Heart left ventricle (tissue), 16 donors: ENCODE measurements at regions not wholly inside any gene's neighbourhood (a gene's known extent, or its start where the extent isn't known, plus 50 kb on each side); places are given as distances from the start of the nearest gene placed in this dataset.

ENCODE experiments used
- ATAC-seq, 4 donors: fragments of 200-7000 bp; cut with Tn5 transposase; one replicate each; pipeline ENCODE4 v1.9.1; 2020 to 2022; ENCODE audit warnings: moderate library complexity in 4 of 4, mild to moderate bottlenecking in 3 of 4, moderate number of reproducible peaks in 1 of 4
- DNase-seq, 5 donors: peaks; one replicate each; pipeline ENCODE4 v3.0.0-alpha.2; 2020
- H3K27ac ChIP-seq, 12 donors: fragments of 200-600 bp; sonication (generic) in 4 of 12; one replicate each; pipeline versions ENCODE4 v1.5.0 to v1.8.0; 2016 to 2022; ENCODE audit warnings: mild to moderate bottlenecking in 2 of 12
- H3K27me3 ChIP-seq, 9 donors: fragments of 200-600 bp; sonication (generic) in 2 of 9; one replicate each; pipeline versions ENCODE4 v1.5.1 to v1.8.0; 2016 to 2022; ENCODE audit warnings: mild to moderate bottlenecking in 3 of 9
- H3K36me3 ChIP-seq, 9 donors: fragments of 200-600 bp; sonication (generic) in 2 of 9; one replicate each; pipeline versions ENCODE4 v1.5.0 to v1.8.0; 2018 to 2022; ENCODE audit warnings: mild to moderate bottlenecking in 2 of 9
- H3K4me1 ChIP-seq, 12 donors: fragments of 200-600 bp; sonication (generic) in 4 of 12; one replicate each; pipeline versions ENCODE4 v1.5.0 to v1.8.0; 2016 to 2022; ENCODE audit warnings: mild to moderate bottlenecking in 3 of 12
- H3K4me3 ChIP-seq, 12 donors: fragments of 200-600 bp; sonication (generic) in 4 of 12; one replicate each; pipeline versions ENCODE4 v1.5.0 to v1.8.0; 2017 to 2022; ENCODE audit warnings: mild to moderate bottlenecking in 9 of 12, moderate library complexity in 4 of 12
- H3K9me3 ChIP-seq, 12 donors: fragments of 200-600 bp; sonication (generic) in 4 of 12; one replicate each; pipeline versions ENCODE4 v1.5.0 to v1.8.0; 2016 to 2022; ENCODE audit warnings: mild to moderate bottlenecking in 1 of 12
- POLR2A ChIP-seq, 2 donors: fragments of 450-650 bp; IDR thresholded peaks; one replicate each; pipeline ENCODE4 v1.6.1; 2017; ENCODE audit warnings: antibody characterized with exemption in 2 of 2, mild to moderate bottlenecking in 2 of 2, moderate library complexity in 2 of 2
- WGBS, 4 donors: extraction: QIAGEN DNeasy Blood & Tissue Kit in 2 of 4; methylation state at CpG; one replicate each; pipeline versions ENCODE4 v1.1.5 to v1.1.7; 2013 to 2018; 5-methylcytosine and 5-hydroxymethylcytosine counted together
- intact Hi-C, 10 donors: fragments of 100-400 bp; cut with DNase I; formaldehyde crosslinking; loops; one replicate each; pipeline versions ENCODE4 v1.11.1 to v1.14.2; 2022
- TF ChIP-seq, protein P1 (sequence below), 12 donors: fragments of 200-600 bp; sonication (generic) in 4 of 12; IDR thresholded peaks; one replicate each; pipeline versions ENCODE4 v1.5.0 to v1.8.0; 2018 to 2022; ENCODE audit warnings: antibody characterized with exemption in 12 of 12, mild to moderate bottlenecking in 5 of 12
- donor health status: ischemic (EF 13 %, LVEDD 7.1; RV severe dilation, severe dysfunction).
- donor health status: healthy with polysubstance abuse.
- donor health status: DM: no; HTN: yes; CAD: no.
- donor health status: DM: no; HTN: no; CAD: no.
- donor health status: ischemic (EF 25% LVEDD 6.9; RV normal size, moderate dysfunction).
- donor health status: ischemic (EF 25% LVEDD 5.7; RV mildly dilated, moderate dysfunction).
- donor health status: healthy.
- donor health status: DM: yes; HTN: yes; CAD: no.
- donor health status: ischemic (EF 35%, LVEDD 5.7; RV mildly dilated, moderate dysfunction).
- donor health status: nonischemic (EF 11% LVEDD 7.7; RV severe dilation, severe dysfunction).
- donor health status: DM: yes; HTN: yes; CAD: no.
- donor health status: PGD.
- donor health status: ischemic (EF 29% LVEDD 5.4; RV normal size, mild dysfunction).
- donor health status: nonischemic (EF 23%, LVEDD 6.1; RV moderate dilation, normal function).

DNA sequence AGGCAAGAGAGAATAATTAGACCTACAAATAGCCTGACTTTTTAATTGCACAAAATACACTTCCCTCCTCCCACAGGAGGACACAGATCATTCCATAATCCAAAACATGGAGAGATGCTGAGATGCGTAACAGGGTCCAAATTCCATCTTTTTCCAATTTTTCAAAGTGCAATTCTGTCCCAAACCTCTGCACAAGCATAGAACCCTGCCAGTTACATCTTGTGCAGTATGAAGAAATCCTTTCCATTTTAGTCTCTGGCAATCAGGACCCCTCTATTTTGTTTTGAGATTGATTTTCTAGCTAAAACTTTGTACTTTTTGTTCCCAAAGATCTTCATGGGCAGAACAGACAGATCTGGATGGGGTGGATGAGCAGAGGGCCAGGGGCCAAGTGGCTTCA, 209.2 kb downstream of the B3GLCT start:
- H3K9me3 ChIP-seq = no peaks in the 10 kb centered on the region
- intact Hi-C loops = loop anchor here in 1 of 10 donors (5.0 kb wide), 1 partner anchor 177 kb away; no protein-coding TSS in a partner anchor
- no peak overlapping the region for H3K4me3 ChIP-seq
- DNase-seq (no peak), ATAC-seq (no peak)
- TF ChIP-seq, protein P1, sequence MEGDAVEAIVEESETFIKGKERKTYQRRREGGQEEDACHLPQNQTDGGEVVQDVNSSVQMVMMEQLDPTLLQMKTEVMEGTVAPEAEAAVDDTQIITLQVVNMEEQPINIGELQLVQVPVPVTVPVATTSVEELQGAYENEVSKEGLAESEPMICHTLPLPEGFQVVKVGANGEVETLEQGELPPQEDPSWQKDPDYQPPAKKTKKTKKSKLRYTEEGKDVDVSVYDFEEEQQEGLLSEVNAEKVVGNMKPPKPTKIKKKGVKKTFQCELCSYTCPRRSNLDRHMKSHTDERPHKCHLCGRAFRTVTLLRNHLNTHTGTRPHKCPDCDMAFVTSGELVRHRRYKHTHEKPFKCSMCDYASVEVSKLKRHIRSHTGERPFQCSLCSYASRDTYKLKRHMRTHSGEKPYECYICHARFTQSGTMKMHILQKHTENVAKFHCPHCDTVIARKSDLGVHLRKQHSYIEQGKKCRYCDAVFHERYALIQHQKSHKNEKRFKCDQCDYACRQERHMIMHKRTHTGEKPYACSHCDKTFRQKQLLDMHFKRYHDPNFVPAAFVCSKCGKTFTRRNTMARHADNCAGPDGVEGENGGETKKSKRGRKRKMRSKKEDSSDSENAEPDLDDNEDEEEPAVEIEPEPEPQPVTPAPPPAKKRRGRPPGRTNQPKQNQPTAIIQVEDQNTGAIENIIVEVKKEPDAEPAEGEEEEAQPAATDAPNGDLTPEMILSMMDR (IDR thresholded peaks at IDR 0.05) = no peak
- no peak for TF ChIP-seq POLR2A (IDR thresholded peaks at IDR 0.05)
- H3K27ac ChIP-seq = no peak overlapping the region
- peaks cover 0 to 5% (median 0%) of the 10 kb centered on the region in 9 donors for H3K27me3 ChIP-seq
- WGBS, 4 donors = 89 to 100% (median 96%) methylated on average over 1 of the region's 1 CpG
- no peaks in the 10 kb centered on the region for H3K36me3 ChIP-seq
- no peaks in the 10 kb centered on the region for H3K4me1 ChIP-seq

DNA sequence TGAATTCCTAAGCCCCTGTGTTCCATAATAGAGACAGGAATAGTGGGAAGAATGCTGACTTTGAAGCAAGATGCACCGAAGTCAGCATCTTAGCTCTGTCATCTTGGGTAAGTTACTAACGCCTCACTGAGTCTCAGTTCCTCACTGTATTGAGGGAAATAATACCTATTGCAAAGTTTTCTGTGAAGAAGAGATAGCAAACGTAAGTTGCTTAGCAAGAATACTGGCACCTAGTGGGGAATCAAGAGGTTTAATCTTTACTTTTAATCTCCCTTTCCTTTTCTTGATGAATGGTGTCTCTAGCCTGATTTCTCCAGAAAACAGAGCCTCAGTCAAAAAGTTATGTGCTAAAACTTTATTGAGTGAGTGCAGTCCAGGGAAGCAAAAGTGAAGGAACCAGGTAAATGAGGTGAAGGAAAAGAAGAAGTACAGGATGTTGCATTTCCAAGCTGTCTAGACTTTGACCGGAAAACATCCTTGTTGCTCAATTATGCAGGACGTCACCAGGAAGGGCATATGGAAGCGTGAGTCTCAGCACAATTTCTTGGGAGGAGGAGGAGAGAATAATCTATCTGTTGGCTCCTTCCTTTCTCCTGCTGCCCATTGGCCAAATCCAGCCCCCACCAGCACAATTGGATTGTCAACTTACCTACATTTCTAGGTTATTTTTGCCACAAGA, 210.0 kb downstream of the B3GLCT start:
- Histone ChIP-seq H3K27me3 (peaks cover 0 to 5% (median 0%) of the 10 kb centered on the region in 9 donors), H3K4me1 (no peaks in the 10 kb centered on the region), H3K9me3 (no peaks in the 10 kb centered on the region), H3K36me3 (no peaks in the 10 kb centered on the region), H3K4me3 (no peak overlapping the region), H3K27ac (no peak overlapping the region)
- no peak for ATAC-seq
- TF ChIP-seq POLR2A (IDR thresholded peaks at IDR 0.05) = no peak
- TF ChIP-seq, protein P1 (IDR thresholded peaks at IDR 0.05) = no peak
- DNase-seq = no peak
- intact Hi-C loops = loop anchor here in 1 of 10 donors (5.0 kb wide), 1 partner anchor 178 kb away; no protein-coding TSS in a partner anchor
- 54 to 72% (median 66%) methylated on average over 6 of the region's 6 CpGs for WGBS, 4 donors

GRCh38 chr13:31413516-31413915, 213.7 kb downstream of the B3GLCT start:
- no peak for ATAC-seq
- intact Hi-C loops = no loop called here
- 50 to 61% (median 57%) methylated on average over 3 of the region's 3 CpGs for WGBS, 4 donors
- Histone ChIP-seq H3K4me3 (no peak overlapping the region), H3K36me3 (no peaks in the 10 kb centered on the region), H3K27ac (no peak overlapping the region), H3K27me3 (peaks cover 0 to 5% (median 0%) of the 10 kb centered on the region in 9 donors), H3K4me1 (no peaks in the 10 kb centered on the region), H3K9me3 (no peaks in the 10 kb centered on the region)
- no peak for TF ChIP-seq POLR2A (IDR thresholded peaks at IDR 0.05)
- TF ChIP-seq, protein P1 (IDR thresholded peaks at IDR 0.05) = no peak
- DNase-seq = no peak

GRCh38 chr13:31416066-31416465, 216.3 kb downstream of the B3GLCT start:
- Histone ChIP-seq H3K36me3 (no peaks in the 10 kb centered on the region), H3K9me3 (no peaks in the 10 kb centered on the region), H3K27me3 (peaks cover 0 to 4% (median 0%) of the 10 kb centered on the region in 9 donors), H3K4me3 (no peak overlapping the region), H3K4me1 (no peaks in the 10 kb centered on the region), H3K27ac (no peak overlapping the region)
- no peak for TF ChIP-seq POLR2A (IDR thresholded peaks at IDR 0.05)
- TF ChIP-seq, protein P1 (IDR thresholded peaks at IDR 0.05) = no peak
- intact Hi-C loops = no loop called here
- WGBS, 4 donors = 84 to 90% (median 87%) methylated on average over 4 of the region's 4 CpGs
- ATAC-seq (no peak), DNase-seq (no peak)
